Peyer's patch (tissue), 4 donors: ENCODE measurements at regions not wholly inside any gene's neighbourhood (a gene's known extent, or its start where the extent isn't known, plus 50 kb on each side); places are given as distances from the start of the nearest gene placed in this dataset.

Experiments
- POLR2A ChIP-seq, 2 donors: fragments of 450-650 bp; IDR thresholded peaks; one replicate each; pipeline ENCODE4 v1.5.1; 2017; ENCODE audit warnings: antibody characterized with exemption in 2 of 2, mild to moderate bottlenecking in 2 of 2, moderate library complexity in 2 of 2
- TF ChIP-seq, protein P1 (sequence below), 6 experiments: fragments of 450-650 bp in 4 of 6; fragments of 200-600 bp in 2 of 6; sonication (generic) in 1 of 6; IDR thresholded peaks; one replicate each; pipeline ENCODE4 v1.5.1; 2017 to 2019; ENCODE audit warnings: antibody characterized with exemption in 6 of 6, mild to moderate bottlenecking in 3 of 6, moderate library complexity in 1 of 6

DNA sequence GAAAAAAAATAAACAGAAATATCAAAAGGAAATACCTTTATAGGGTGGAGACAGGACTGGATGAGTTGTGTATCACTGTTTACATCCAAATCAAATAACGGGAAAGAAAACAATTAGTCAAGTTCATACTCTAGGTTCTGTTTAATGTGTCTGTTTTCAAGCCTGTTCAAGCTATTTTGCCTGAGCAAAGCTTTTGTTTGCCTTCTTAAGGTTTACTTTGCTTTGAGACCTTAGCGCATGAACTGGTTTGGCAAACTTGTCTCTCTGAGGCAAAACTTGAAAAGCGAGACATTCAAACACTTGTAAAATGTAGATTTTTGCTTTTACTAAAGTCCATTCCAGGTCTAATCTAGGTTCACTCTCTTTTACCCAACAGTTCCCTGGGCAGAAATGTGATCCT lies 174.1 kb upstream of the RFX3 start:
- TF ChIP-seq, protein P1, sequence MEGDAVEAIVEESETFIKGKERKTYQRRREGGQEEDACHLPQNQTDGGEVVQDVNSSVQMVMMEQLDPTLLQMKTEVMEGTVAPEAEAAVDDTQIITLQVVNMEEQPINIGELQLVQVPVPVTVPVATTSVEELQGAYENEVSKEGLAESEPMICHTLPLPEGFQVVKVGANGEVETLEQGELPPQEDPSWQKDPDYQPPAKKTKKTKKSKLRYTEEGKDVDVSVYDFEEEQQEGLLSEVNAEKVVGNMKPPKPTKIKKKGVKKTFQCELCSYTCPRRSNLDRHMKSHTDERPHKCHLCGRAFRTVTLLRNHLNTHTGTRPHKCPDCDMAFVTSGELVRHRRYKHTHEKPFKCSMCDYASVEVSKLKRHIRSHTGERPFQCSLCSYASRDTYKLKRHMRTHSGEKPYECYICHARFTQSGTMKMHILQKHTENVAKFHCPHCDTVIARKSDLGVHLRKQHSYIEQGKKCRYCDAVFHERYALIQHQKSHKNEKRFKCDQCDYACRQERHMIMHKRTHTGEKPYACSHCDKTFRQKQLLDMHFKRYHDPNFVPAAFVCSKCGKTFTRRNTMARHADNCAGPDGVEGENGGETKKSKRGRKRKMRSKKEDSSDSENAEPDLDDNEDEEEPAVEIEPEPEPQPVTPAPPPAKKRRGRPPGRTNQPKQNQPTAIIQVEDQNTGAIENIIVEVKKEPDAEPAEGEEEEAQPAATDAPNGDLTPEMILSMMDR (IDR thresholded peaks at IDR 0.05) = no peak
- TF ChIP-seq POLR2A (IDR thresholded peaks at IDR 0.05) = no peak
